ENCODE measurements at regions not wholly inside any gene's neighbourhood (a gene's known extent, or its start where the extent isn't known, plus 50 kb on each side); places are given as distances from the start of the nearest gene placed in this dataset.

- no peaks in the 10 kb centered on the region for H3K27me3 ChIP-seq (ENCODE audit: insufficient read depth, poor library complexity, severe bottlenecking)
- TF ChIP-seq SPI1 (IDR thresholded peaks at IDR 0.05; ENCODE audit: borderline replicate concordance, low read depth): no peak
- TF ChIP-seq CTCF (IDR thresholded peaks at IDR 0.05; ENCODE audit: insufficient read depth, low read length): no peak
- no peak for TF ChIP-seq GABPA (IDR thresholded peaks at IDR 0.05; ENCODE audit: low read depth)
- TF ChIP-seq REST (IDR thresholded peaks at IDR 0.05; ENCODE audit: insufficient replicate concordance, low read depth): no peak
- TF ChIP-seq POLR2AphosphoS5 (IDR thresholded peaks at IDR 0.05; ENCODE audit: low read depth): no peak
- DNase-seq (ENCODE audit: low read depth in 1 of 2, low spot score in 1 of 2): no peak
Observed at GRCh38 chr22:48161298-48161697, 1398.8 kb downstream of the TBC1D22A start.

GRCh38 chr22:48157676-48158075 is 1395.2 kb downstream of the TBC1D22A start:
- H3K27me3 ChIP-seq (ENCODE audit: insufficient read depth, poor library complexity, severe bottlenecking): no peaks in the 10 kb centered on the region

More at GRCh38 chr22:48161298-48161697, 1398.8 kb downstream of the TBC1D22A start:
- Histone ChIP-seq H3K27ac (replicated peaks) (no peak overlapping the region), H3K4me3 (replicated peaks; ENCODE audit: insufficient read depth, low read length) (no peak overlapping the region)

More at GRCh38 chr22:48157676-48158075, 1395.2 kb downstream of the TBC1D22A start:
- DNase-seq (ENCODE audit: low read depth in 1 of 2, low spot score in 1 of 2): no peak
- no peak overlapping the region for H3K27ac ChIP-seq (replicated peaks)
- no peak overlapping the region for H3K4me3 ChIP-seq (replicated peaks; ENCODE audit: insufficient read depth, low read length)
- TF ChIP-seq REST (IDR thresholded peaks at IDR 0.05; ENCODE audit: insufficient replicate concordance, low read depth): no peak
- TF ChIP-seq CTCF (IDR thresholded peaks at IDR 0.05; ENCODE audit: insufficient read depth, low read length): no peak
- TF ChIP-seq POLR2AphosphoS5 (IDR thresholded peaks at IDR 0.05; ENCODE audit: low read depth): no peak
- TF ChIP-seq GABPA (IDR thresholded peaks at IDR 0.05; ENCODE audit: low read depth): no peak
- no peak for TF ChIP-seq SPI1 (IDR thresholded peaks at IDR 0.05; ENCODE audit: borderline replicate concordance, low read depth)

Data from HL-60 (cell line).